ENCODE measurements at regions not wholly inside any gene's neighbourhood (a gene's known extent, or its start where the extent isn't known, plus 50 kb on each side); places are given as distances from the start of the nearest gene placed in this dataset.

DNA sequence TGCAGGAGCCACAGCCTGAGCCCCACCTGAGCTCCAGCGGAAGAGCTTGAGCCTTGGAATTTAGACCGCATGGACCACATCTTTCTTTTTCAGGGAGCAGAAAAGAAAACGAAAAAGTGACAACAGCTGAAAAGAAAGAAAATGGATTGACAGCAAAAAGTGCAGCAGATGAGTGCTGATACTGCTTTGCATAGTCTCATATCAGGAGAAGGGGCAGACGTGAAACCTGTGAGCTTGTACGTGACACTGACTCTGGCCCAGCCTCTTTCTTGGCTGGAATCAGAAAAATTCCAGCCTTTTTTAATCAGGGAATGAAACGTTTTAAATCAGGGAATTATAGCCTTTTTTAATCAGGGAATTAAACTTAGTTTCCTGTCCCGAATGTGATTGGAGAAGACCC is 1296.5 kb downstream of the TMEM121 start:
- TF ChIP-seq, protein P1, sequence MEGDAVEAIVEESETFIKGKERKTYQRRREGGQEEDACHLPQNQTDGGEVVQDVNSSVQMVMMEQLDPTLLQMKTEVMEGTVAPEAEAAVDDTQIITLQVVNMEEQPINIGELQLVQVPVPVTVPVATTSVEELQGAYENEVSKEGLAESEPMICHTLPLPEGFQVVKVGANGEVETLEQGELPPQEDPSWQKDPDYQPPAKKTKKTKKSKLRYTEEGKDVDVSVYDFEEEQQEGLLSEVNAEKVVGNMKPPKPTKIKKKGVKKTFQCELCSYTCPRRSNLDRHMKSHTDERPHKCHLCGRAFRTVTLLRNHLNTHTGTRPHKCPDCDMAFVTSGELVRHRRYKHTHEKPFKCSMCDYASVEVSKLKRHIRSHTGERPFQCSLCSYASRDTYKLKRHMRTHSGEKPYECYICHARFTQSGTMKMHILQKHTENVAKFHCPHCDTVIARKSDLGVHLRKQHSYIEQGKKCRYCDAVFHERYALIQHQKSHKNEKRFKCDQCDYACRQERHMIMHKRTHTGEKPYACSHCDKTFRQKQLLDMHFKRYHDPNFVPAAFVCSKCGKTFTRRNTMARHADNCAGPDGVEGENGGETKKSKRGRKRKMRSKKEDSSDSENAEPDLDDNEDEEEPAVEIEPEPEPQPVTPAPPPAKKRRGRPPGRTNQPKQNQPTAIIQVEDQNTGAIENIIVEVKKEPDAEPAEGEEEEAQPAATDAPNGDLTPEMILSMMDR (IDR thresholded peaks at IDR 0.05; ENCODE audit: low read depth, low read length) = no peak
- TF ChIP-seq POLR2A (IDR thresholded peaks at IDR 0.05; ENCODE audit: extremely low read depth, insufficient read length) = no peak

All from NB4 (cell line).